ENCODE measurements at regions not wholly inside any gene's neighbourhood (a gene's known extent, or its start where the extent isn't known, plus 50 kb on each side); places are given as distances from the start of the nearest gene placed in this dataset.

DNA sequence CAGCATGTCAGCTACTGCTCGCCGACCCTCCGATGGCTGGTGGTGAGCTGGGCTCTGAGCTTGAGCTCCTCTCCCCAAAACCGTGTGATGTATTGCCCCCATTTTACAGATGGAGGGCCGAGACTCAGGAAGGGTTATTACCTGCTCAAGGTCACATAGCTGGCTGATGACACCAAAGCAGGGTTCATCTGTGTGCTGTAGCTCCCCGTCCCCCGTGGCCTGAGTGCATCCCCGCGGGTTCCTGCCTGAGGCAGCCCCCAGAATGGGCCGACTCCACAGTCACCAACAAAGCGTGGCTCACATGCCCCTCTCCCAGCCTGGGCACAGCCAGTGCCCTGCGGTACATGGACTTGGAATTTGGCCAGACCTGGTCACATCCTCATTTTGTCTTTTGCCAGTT, 198.6 kb downstream of the TFCP2L1 start:
- DNase-seq, result no peak

GRCh38 chr2:121087117-121087516, 197.9 kb downstream of the TFCP2L1 start:
- no peak for DNase-seq

DNA sequence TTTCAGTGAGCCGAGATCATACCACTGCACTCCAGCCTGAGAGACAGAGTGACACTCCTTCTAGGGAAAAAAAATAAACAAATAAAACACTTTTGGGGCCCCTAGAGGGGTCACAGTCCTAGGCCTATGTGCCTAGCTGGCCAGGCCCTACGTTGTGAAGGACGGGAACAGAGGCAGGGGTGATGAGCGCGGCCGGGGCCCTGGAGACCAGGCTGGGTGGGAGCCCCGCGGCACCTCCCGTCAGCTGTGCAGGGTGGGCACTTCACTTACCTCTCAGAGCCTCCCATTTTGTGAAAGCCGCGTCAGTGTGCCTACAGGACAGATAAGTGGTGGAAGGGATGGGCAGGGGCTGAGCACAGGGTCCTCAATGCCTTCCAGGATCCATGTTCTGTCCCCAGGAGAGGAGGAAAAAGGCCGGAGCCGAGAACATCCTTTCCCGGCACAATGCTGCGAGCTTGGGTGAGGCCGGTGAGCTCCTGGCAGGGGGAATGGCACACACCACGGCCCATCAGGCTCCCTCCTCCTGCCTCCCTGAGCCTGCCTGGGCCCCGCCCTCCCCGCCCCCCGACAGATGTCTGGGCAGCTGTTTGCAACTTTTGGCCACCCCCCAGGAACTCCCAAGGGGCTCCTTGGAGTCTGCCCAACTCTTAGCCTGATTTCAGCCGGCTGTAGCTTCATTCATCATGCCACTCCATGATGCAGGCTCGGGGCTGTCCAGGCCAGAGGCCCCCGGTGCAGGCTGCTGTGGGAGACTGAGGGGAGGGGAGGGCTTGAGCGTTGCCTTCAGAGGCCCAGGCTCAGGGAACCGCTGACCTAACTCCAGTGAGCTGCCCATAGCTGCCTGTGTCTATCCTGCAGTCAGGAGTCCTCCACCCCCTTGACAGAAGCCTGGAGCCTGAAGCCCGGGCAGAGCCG, 196.5 kb downstream of the TFCP2L1 start:
- no peak for DNase-seq

DNA sequence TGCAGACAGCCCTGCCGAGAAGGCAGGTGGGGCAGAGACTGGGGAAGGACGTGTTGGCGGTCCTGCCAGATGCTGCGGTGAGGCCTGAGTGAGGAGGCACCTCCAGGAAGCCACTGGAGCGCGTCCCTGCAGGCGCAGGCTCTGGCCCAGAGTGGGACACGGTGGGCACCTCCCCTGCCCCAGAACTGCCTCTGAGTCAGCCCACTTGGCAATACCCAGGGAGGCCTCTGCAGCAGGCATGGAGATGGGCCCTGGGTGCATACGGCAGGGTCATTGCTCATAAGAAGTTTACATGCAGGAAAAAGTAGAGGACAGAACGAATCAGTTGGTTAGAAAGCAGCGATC, 195.9 kb downstream of the TFCP2L1 start:
- no peak for DNase-seq

GRCh38 chr2:121090088-121090715, 194.8 kb downstream of the TFCP2L1 start:
- DNase-seq, result no peak

GRCh38 chr2:121092095-121092494, 192.9 kb downstream of the TFCP2L1 start:
- DNase-seq, result no peak

DNA sequence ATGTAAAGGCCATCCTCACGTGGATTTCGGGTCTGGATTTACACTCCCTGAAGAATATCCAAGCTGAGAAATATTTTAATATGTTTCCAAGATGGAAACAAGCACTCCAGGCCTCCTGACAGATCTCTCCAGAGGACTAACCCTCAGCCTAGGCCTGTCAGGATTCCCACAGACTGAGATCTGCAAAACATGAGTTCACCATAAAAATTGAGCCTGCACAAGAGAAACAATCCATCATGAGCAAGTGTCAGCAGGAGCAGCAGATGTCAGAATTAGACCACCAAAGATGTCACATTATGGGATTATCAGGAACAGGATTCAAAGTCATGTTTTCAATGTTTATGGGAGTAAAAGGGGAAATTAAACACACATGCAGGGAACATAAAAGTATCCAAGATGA, 191.3 kb downstream of the TFCP2L1 start:
- no peak for DNase-seq

- DNase-seq, result no peak
Observed at GRCh38 chr2:121094101-121094500, 190.9 kb downstream of the TFCP2L1 start.

DNA sequence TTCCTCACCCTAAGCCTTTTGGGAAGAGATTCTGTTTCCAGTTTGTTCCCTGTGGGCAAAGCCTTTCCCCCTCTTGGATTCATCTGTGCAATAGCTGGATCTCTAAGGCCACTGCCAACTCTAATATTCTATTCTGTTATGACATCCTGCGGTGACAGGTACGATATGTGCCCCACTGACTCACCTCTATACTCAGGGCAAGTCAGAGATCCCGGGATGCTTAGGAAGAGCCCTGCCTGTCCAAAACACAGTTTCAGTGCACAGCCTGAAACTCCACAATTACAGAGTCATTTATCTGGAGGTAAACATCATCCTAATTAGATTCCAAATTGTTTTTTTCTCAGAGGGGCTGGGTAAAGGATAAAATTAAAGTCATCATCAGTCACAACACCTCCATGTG, 190.2 kb downstream of the TFCP2L1 start:
- DNase-seq, result no peak

DNA sequence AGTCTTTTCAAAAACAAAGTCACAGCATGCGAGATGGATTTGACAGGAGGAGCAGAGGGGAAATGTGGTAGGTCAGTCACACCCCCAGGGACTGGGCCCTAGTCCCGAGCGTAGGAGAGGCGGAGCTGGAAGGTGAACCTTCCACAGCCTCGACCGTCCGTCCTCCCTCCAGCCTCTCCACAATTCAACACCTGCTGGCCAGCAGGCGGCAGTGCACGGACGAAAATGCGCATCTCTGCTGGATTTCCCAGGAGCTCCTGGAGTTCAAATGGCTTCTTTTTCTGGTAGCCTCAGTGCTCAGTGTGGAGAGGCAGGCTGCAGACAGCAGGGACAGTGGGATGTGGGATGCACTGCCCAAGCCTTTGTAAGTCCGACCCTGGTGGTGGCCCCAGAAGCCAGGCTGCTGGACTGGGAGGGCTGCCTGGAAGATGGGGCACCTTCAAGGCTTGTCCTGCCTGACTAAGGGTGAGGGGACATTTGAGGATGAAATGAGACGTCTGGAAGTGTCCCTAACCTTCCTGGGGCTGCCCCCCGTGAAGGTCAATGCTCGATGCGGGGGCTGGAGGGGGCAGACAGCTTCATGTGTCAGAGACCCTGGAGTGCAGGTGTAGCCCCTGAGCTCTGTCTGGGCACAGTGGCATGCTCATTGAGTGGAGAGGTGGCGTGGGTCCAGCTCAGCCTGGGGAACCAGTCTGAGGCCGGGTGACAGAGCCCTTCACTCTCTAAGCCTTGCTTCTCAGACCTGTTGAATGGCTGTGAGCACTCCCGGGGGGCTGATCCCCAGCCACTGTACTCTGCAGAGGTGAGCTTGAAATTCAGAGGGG, 189.5 kb downstream of the TFCP2L1 start:
- DNase-seq, result peak; percentile 47

DNA sequence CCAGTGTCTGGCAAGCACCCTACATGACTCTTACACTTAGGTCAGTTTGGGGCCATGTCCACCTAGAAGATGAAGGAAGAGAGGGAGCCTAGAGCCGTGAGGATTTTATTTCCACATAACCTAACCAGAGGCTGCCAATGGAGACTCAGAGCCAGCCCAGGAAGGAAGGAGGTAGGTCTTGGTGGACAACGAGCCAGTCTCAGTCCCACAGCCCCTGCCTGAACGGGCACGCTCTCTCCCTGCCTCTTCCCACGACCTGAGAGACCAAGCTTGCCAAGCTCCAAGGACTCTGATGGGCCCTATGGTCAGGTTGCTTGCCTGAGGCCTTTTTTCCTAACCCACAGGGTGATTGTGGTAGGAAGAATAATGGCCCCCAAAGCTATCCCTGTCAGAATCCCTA, 188.4 kb downstream of the TFCP2L1 start:
- no peak for DNase-seq

- no peak for DNase-seq
Observed at GRCh38 chr2:121098556-121098955, 186.4 kb downstream of the TFCP2L1 start.

- DNase-seq, result peak; percentile 9
Observed at GRCh38 chr2:121099329-121100290, 185.4 kb downstream of the TFCP2L1 start.

- no peak for DNase-seq
Observed at GRCh38 chr2:121101093-121101715, 183.8 kb downstream of the TFCP2L1 start.

DNA sequence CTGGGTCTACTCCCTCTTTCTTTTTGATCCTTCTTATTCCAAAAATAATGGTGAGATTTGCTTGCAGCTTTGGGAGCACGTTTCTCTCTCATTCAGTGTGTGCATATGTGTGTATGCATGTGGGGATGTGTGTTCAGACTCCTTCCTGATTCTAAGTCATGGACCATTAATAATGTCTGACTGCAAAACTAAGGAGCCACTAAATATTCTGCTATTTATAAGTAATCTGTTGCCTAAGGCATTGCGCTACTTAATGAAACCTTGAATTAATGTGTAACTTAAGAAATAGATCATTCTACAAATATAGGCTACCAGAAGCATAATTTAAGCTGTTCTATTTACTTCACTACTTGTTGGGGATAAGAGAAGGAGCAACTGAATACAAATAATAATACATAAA, 182.1 kb downstream of the TFCP2L1 start:
- no peak for DNase-seq

DNA sequence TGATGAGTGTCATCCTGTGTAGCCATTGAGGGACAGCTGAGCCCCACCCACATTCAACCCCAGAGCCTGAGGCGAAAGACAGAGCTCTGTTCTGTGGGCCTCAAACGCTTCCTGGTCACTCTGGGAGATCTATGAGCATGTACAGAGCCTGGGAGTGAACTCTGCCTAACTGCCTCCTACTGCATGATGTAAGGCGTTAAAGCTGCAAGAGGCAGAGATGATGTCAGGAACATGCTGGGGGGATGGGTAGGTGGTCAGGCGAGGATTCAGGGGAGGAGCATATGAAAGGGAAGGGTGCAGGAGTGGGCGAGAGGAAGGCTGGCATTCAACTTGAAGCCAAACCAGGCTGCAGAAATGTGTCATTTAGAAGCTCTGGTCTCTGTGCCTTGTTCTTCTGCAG, 181.0 kb downstream of the TFCP2L1 start:
- no peak for DNase-seq

- DNase-seq, result no peak
Observed at GRCh38 chr2:121104721-121105141, 180.3 kb downstream of the TFCP2L1 start.

GRCh38 chr2:121110924-121111323, 174.1 kb downstream of the TFCP2L1 start:
- DNase-seq, result no peak

DNA sequence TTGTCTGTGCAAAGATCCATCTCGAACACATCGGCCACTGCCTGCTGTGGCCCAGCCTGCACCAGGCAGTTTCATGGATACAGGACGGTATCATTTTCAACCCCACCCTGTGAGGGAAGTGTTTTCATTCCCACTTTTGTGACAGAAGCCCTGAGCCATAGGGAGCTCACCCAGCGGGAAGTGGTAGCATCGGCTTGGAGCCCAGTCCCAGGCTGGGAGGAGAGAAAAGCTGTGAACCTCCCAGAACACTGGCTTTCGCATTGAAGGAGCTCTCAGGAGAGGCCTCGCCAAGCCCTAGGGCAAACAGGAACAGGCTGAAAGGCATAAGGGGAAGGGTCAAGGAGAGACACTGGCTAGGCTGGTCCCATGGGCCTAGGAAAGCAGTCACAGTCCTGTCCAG, 166.1 kb downstream of the TFCP2L1 start:
- no peak for DNase-seq

GRCh38 chr2:121120411-121120810, 164.6 kb downstream of the TFCP2L1 start:
- no peak for DNase-seq

- no peak for DNase-seq
Observed at GRCh38 chr2:121120991-121121390, 164.0 kb downstream of the TFCP2L1 start.

GRCh38 chr2:121121661-121122060, 163.3 kb downstream of the TFCP2L1 start:
- DNase-seq, result no peak

All from activated CD4-positive, alpha-beta T cell treated with anti-CD3 and anti-CD28 coated beads, Interleukin-2, Interleukin-6, amounts not matched to agents 100 ng/mL and 50 ng/mL, durations not matched to agents 16 hours and 8 hours (primary cell).